NCI-H1105 treated with DMSO at 0.1 percent for 48 hours (cell line): ENCODE measurements at regions not wholly inside any gene's neighbourhood (a gene's known extent, or its start where the extent isn't known, plus 50 kb on each side); places are given as distances from the start of the nearest gene placed in this dataset.

Experiments
- DNase-seq: peaks from one replicate; lab custom pipeline; 2025; lab: John Stamatoyannopoulos, UW

DNA sequence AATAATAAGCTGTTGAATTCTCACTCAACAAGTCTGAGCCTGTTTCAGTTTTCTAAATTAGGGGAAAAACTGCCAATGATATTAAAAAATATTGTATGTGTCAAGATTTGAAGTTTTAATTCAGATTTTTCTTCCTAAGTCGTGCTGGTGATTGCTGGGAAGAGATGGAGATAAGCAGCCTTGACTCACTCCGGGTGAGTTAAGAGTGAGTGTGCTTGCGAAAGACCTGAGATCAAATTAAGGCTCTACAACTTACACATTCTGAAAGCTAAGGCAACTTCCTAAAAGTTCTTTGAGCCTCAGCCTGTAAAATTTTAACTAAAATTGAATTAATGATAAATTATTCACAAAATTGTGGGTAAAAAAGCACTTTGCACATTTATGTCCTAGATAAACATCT is 1441.2 kb downstream of the PCDH7 start:
- no peak for DNase-seq

DNA sequence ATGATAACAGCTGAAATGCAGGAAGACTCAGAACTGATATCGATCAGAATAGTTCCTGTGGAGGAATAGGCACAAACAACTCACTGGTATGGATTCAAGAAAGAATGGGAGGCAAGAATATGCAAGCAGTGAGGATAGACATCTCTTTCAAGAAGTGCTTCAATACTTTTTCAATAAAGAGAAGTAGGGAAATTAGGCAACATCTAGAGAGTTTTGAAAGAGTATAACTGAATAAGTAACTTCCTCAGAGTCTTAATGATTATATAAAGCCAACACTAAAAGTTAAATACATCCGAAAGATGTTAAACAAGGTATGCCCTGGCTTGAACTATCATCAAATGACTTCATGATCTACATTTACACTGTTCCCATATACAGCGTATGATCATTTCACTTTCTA is 1443.0 kb downstream of the PCDH7 start:
- DNase-seq = no peak

DNA sequence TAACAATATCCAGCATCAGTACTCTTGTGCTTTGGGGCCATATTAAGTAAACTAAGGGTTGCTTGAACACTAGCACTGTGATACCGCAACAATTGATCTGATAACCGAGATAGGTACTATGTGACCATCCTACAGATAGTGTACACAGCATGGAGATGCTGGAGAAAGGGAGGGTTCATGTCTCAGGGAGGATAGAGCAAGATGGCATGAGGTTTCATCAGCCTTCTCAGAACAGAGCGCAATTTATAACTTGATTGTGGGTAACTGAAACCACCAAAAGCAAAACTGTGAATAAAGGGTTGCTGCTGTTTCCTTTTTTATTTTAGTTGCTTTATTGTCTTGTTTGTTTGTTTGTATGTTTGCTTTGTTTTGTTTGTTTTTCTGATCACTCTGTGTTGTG is 1449.7 kb downstream of the PCDH7 start:
- DNase-seq = no peak

GRCh38 chr4:32172086-32172485 is 1451.9 kb downstream of the PCDH7 start:
- DNase-seq = no peak

DNA sequence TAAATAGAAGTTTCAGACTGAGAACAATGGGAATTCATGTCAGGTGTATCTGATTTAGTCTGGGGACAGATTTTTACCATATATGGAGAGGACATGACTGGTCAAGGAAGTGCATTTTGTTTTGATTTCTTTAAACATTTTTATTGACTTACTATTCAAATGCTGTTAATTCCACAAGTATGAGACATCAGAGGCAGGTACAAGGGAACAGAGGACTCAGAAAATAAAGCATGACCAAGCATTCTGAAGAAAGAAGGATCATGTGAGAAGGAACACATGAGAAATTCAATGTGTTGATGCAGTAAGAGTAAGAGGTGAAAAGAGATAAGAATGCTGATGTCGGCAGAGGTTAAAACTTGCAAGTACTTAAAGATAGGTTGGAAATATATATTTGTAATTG is 1452.6 kb downstream of the PCDH7 start:
- no peak for DNase-seq

DNA sequence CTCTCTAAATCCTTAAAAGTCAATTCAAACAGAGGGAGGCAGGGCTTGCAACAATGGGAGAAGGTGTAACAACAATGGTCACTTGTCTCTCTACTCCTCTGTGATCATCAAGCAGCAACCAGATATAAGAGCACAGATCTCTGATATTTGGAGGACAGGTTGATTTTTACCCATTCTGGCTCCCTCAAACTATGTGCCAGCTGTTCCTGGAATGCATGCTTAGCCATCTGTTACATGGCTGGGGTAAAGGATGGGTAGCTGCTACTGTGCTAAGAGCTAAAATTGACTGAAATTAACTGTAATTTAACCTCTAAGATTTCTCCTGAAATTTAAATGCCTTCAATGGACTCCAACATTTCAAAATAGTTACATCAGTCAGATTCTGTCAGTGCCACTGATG is 1459.9 kb downstream of the PCDH7 start:
- no peak for DNase-seq

- no peak for DNase-seq
Observed at GRCh38 chr4:32184186-32184585, 1464.0 kb downstream of the PCDH7 start.

GRCh38 chr4:32189130-32189529 is 1469.0 kb downstream of the PCDH7 start:
- no peak for DNase-seq

GRCh38 chr4:32189788-32190187 is 1469.6 kb downstream of the PCDH7 start:
- DNase-seq = no peak

GRCh38 chr4:32191961-32192360 is 1471.8 kb downstream of the PCDH7 start:
- DNase-seq = no peak

DNA sequence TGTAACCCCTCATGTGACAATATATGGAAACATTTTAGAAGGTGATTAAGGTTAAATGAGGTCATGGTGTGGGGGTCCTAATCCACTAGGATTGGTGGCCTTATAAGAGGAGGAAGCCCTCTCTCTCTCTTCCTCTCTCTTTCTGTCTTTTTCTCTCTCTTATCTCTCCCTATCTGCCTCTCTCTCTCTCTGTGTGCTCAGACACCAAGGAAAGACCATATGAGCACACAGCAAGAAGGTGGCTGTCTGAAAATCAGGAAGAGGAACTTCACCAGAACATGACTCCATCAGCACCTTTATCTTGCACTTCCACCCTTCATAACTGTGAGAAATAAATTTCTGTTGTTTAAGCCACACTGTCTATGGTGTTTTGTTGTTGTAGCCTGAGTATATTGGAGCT is 1472.2 kb downstream of the PCDH7 start:
- DNase-seq = no peak

GRCh38 chr4:32192991-32193390 is 1472.8 kb downstream of the PCDH7 start:
- no peak for DNase-seq

GRCh38 chr4:32196950-32197688 is 1477.0 kb downstream of the PCDH7 start:
- DNase-seq = peak; percentile 3

GRCh38 chr4:32199639-32200038 is 1479.5 kb downstream of the PCDH7 start:
- no peak for DNase-seq

- no peak for DNase-seq
Observed at GRCh38 chr4:32203340-32203739, 1483.2 kb downstream of the PCDH7 start.

GRCh38 chr4:32206756-32207155 is 1486.6 kb downstream of the PCDH7 start:
- no peak for DNase-seq

DNA sequence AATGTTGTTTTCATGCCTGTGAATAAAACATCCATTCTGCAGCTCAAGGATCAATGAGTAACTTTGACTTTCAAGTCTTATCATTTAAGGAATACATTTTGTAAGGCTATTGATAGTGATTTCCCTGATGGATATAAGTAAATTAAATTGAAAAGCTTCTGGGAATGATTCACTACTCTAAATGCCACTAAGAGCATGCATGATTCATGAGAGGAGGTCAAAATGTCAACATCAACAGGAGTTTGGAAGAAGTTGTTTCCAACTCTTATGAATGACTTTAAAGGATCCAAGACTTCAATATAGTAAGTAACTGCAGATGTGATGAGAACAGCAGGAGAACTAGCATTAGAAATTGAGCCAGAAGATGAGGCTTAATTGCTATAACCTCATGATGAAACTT is 1487.3 kb downstream of the PCDH7 start:
- no peak for DNase-seq

GRCh38 chr4:32215277-32215676 is 1495.1 kb downstream of the PCDH7 start:
- DNase-seq = no peak

GRCh38 chr4:32216502-32216901 is 1496.3 kb downstream of the PCDH7 start:
- no peak for DNase-seq

DNA sequence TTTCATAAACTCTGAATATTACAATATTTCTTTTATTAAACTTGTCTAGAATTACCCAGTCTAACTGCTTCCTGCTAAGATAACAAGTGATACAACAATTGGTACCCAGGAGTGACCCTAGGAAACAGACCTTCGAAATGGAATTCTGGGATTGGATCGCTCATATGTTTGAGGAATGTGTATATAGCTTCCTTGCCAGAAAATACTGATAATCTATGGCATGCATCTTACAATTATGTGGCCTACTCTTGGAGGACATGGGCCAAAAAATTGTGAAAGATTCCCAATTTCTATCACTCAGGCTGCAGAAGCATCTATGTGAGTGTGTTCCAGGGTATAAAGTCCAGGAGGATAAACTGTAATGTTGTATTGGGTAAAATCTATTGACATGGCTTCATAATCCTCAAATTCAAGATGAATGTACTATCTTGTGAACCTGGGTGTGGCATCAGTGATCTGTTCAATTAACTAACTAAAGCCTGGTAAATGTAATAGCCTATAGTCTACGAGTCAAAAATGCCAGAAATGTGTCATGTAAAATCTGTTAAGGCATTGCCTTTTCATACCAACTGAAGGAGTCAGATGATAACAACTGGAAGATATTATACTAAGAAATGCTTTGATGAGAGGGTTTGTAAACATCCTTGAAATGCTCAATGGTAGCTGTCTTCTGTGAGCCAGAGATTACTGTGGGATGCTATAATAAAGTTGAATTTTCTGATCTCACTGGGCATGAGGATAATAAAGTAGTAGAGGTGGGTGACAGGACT is 1499.3 kb downstream of the PCDH7 start:
- DNase-seq = no peak

DNA sequence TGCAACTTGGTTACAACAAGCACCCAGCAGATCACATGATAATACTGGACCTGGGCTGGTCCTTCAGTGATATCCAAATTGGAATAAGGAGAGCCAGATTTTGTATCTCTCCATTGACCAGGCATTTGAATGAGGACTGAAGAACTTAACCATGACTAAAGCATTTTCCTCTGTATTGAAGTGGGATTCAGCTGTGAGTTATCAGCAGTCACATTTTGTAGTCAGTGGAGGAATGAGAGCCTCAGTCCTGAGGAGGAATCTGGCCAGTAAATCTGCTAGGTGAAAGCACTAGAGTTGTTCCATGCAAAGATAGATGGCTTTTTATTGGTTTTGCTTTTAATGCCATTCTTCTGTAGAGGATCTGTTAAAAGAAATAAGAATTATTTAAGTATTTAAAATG is 1506.0 kb downstream of the PCDH7 start:
- no peak for DNase-seq

DNA sequence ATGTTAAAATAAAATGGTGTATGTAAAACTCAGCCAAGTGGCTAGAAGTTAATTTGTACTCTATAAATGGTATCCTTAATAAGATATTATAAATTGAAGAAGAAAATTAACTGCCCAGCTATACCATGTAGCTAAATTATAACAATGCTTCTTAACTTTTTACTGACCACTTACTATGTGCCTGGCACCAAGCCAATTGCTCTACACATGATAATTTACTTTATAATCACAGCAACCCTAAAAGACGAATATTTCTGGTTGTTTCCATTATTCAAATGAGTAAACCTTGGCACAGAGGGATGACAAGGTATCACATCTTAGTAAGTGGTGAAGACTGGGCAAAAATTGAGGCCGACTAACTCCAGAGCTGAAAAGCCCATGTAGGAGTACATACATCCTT is 1506.6 kb downstream of the PCDH7 start:
- no peak for DNase-seq

- DNase-seq = no peak
Observed at GRCh38 chr4:32243926-32244325, 1523.8 kb downstream of the PCDH7 start.

- no peak for DNase-seq
Observed at GRCh38 chr4:32249040-32249439, 1528.9 kb downstream of the PCDH7 start.
